ENCODE measurements at regions not wholly inside any gene's neighbourhood (a gene's known extent, or its start where the extent isn't known, plus 50 kb on each side); places are given as distances from the start of the nearest gene placed in this dataset.

- ATAC-seq (no peak), DNase-seq (no peak)
- intact Hi-C loops (cut with micrococcal nuclease) = no loop called here
- H3K9me3 Mint-ChIP-seq = no peaks in the 10 kb centered on the region
- ChIA-PET CTCF (interaction anchor here (0.9 kb wide), 1 partner anchor 214 kb away, joined by 3 read pairs; no protein-coding TSS in a partner anchor), POLR2A (no interaction called here)
- H3K4me3 Mint-ChIP-seq = no peak overlapping the region
- H3K4me1 Mint-ChIP-seq (ENCODE audit: low read depth) = no peaks in the 10 kb centered on the region
- no peaks in the 10 kb centered on the region for H3K36me3 Mint-ChIP-seq (ENCODE audit: low read depth)
- no peak for TF ChIP-seq CTCF (IDR thresholded peaks at IDR 0.05)
- no peak overlapping the region for H3K27ac Mint-ChIP-seq
- peaks cover 10% of the 10 kb centered on the region for H3K27me3 Mint-ChIP-seq
These were observed 118.2 kb upstream of the C7orf33 start for GRCh38 chr7:148472406-148472805.

- ChIA-PET CTCF (no interaction called here), POLR2A (no interaction called here)
- TF ChIP-seq CTCF (IDR thresholded peaks at IDR 0.05) = no peak
- no peaks in the 10 kb centered on the region for H3K4me1 Mint-ChIP-seq (ENCODE audit: low read depth)
- ATAC-seq (no peak), DNase-seq (no peak)
- H3K9me3 Mint-ChIP-seq = no peaks in the 10 kb centered on the region
- H3K4me3 Mint-ChIP-seq = no peak overlapping the region
- no peaks in the 10 kb centered on the region for H3K36me3 Mint-ChIP-seq (ENCODE audit: low read depth)
- intact Hi-C loops (cut with micrococcal nuclease) = no loop called here
- H3K27ac Mint-ChIP-seq = no peak overlapping the region
- peaks cover 10% of the 10 kb centered on the region for H3K27me3 Mint-ChIP-seq
These were observed 116.7 kb upstream of the C7orf33 start for GRCh38 chr7:148473703-148474480.

- Mint-ChIP-seq H3K9me3 (no peaks in the 10 kb centered on the region), H3K27ac (no peak overlapping the region), H3K36me3 (ENCODE audit: low read depth) (no peaks in the 10 kb centered on the region), H3K4me3 (no peak overlapping the region), H3K4me1 (ENCODE audit: low read depth) (no peaks in the 10 kb centered on the region), H3K27me3 (peaks cover 10% of the 10 kb centered on the region)
- ChIA-PET POLR2A (no interaction called here), CTCF (no interaction called here)
- no peak for TF ChIP-seq CTCF (IDR thresholded peaks at IDR 0.05)
- no peak for ATAC-seq
- DNase-seq = no peak
- intact Hi-C loops (cut with micrococcal nuclease) = no loop called here
These were observed 116.0 kb upstream of the C7orf33 start for GRCh38 chr7:148474481-148475025.

GRCh38 chr7:148478551-148478950, 112.0 kb upstream of the C7orf33 start:
- Mint-ChIP-seq H3K4me1 (ENCODE audit: low read depth) (no peaks in the 10 kb centered on the region), H3K27me3 (peaks cover 4% of the 10 kb centered on the region), H3K9me3 (no peaks in the 10 kb centered on the region), H3K4me3 (no peak overlapping the region), H3K36me3 (ENCODE audit: low read depth) (no peaks in the 10 kb centered on the region), H3K27ac (no peak overlapping the region)
- ATAC-seq (no peak), DNase-seq (no peak)
- CTCF ChIA-PET = no interaction called here
- POLR2A ChIA-PET = no interaction called here
- no peak for TF ChIP-seq CTCF (IDR thresholded peaks at IDR 0.05)
- intact Hi-C loops (cut with micrococcal nuclease) = no loop called here

GRCh38 chr7:148480479-148481146, 110.0 kb upstream of the C7orf33 start:
- intact Hi-C loops (cut with micrococcal nuclease) = no loop called here
- H3K27me3 Mint-ChIP-seq = peaks cover 2% of the 10 kb centered on the region
- H3K36me3 Mint-ChIP-seq (ENCODE audit: low read depth) = no peaks in the 10 kb centered on the region
- DNase-seq (no peak), ATAC-seq (no peak)
- no peaks in the 10 kb centered on the region for H3K9me3 Mint-ChIP-seq
- no peak overlapping the region for H3K4me3 Mint-ChIP-seq
- POLR2A ChIA-PET = no interaction called here
- H3K27ac Mint-ChIP-seq = no peak overlapping the region
- no peaks in the 10 kb centered on the region for H3K4me1 Mint-ChIP-seq (ENCODE audit: low read depth)
- CTCF ChIA-PET = interaction anchor here (0.8 to 1.2 kb wide), 2 partner anchors 215 to 1130 kb away, joined by 3 read pairs; no protein-coding TSS in a partner anchor
- TF ChIP-seq CTCF (IDR thresholded peaks at IDR 0.05) = no peak

Data from activated CD8-positive, alpha-beta T cell treated with anti-CD3 and anti-CD28 coated beads for 36 hours (primary cell).